SU-DHL-6 (cell line): ENCODE measurements at regions not wholly inside any gene's neighbourhood (a gene's known extent, or its start where the extent isn't known, plus 50 kb on each side); places are given as distances from the start of the nearest gene placed in this dataset.
"Not testable (repeated sequence)": the region's sequence is repeated elsewhere in the genome, so short reads cannot be mapped to it uniquely, and the experiment has no call there.

ENCODE experiments used
- H2AFZ ChIP-seq: fragments of 200-600 bp; sonication (generic); 2 replicates; pipeline ENCODE4 v1.6.1; 2014; ENCODE audit warnings: low read depth, mild to moderate bottlenecking, moderate library complexity, mixed read lengths, antibody characterized with exemption, low read length; ENCODE audit not compliant: severe bottlenecking
- H3F3A ChIP-seq: fragments of 200-600 bp; shearing (Covaris generic); 2 replicates; pipeline ENCODE4 v1.6.0; 2016; ENCODE audit warnings: antibody characterized with exemption, mild to moderate bottlenecking; ENCODE audit not compliant: insufficient read depth
- H3K27ac ChIP-seq: fragments of 200-600 bp; sonication (generic); 2 replicates; pipeline ENCODE4 v1.5.1; 2016; ENCODE audit warnings: low read depth, mild to moderate bottlenecking, low read length, moderate library complexity, mixed read lengths
- H3K27me3 ChIP-seq: fragments of 200-600 bp; sonication (generic), shearing (Covaris generic); 2 replicates; pipeline ENCODE4 v1.6.0; 2014; ENCODE audit warnings: mild to moderate bottlenecking, low read length
- H3K36me3 ChIP-seq: fragments of 200-600 bp; sonication (generic); 2 replicates; pipeline ENCODE4 v1.6.1; 2014; ENCODE audit warnings: mild to moderate bottlenecking, low read length, mixed read lengths
- H3K4me2 ChIP-seq: fragments of 300-600, 200-600 bp; shearing (Covaris generic), sonication (generic); 2 replicates; pipeline ENCODE4 v1.6.0; 2014; ENCODE audit warnings: low read length, low read depth, mild to moderate bottlenecking; ENCODE audit not compliant: poor library complexity, severe bottlenecking
- H3K4me3 ChIP-seq: fragments of 200-600 bp; sonication (generic); 2 replicates; pipeline ENCODE4 v1.5.1; 2014; ENCODE audit warnings: antibody characterized with exemption, low read length, mild to moderate bottlenecking, mixed read lengths; ENCODE audit not compliant: insufficient read depth, poor library complexity, severe bottlenecking
- H3K79me2 ChIP-seq: fragments of 200-600 bp; sonication (generic); 2 replicates; pipeline ENCODE4 v1.6.1; 2014; ENCODE audit warnings: mild to moderate bottlenecking, low read length, moderate library complexity; ENCODE audit not compliant: insufficient read depth
- H3K9ac ChIP-seq: fragments of 200-600 bp; sonication (generic); 2 replicates; pipeline ENCODE4 v1.7.0; 2014; ENCODE audit warnings: mild to moderate bottlenecking, low read length
- H3K9me2 ChIP-seq: fragments of 200-600 bp; sonication (generic); replicated peaks from 2 replicates; pipeline ENCODE4 v1.6.1; 2014; ENCODE audit warnings: low read length; ENCODE audit not compliant: insufficient read depth
- H3K9me3 ChIP-seq: fragments of 200-600 bp; sonication (generic); 2 replicates; pipeline ENCODE4 v1.6.1; 2014; ENCODE audit warnings: low read length, mixed read lengths; ENCODE audit not compliant: insufficient read depth
- H4K20me1 ChIP-seq: fragments of 200-600 bp; sonication (generic); 2 replicates; pipeline ENCODE4 v1.6.1; 2014; ENCODE audit warnings: low read depth, mild to moderate bottlenecking, antibody characterized with exemption, low read length, moderate library complexity, mixed read lengths
- CTCF ChIP-seq: fragments of 200-600 bp; sonication (generic); IDR thresholded peaks from one replicate; pipeline ENCODE4 v1.5.1; 2017; ENCODE audit warnings: antibody characterized with exemption, mild to moderate bottlenecking, low read length, moderate library complexity; ENCODE audit not compliant: insufficient read depth, poor library complexity, severe bottlenecking
- EZH2phosphoT487 ChIP-seq: fragments of 200-600 bp; sonication (generic), shearing (Covaris generic); conservative IDR thresholded peaks from 2 replicates; pipeline ENCODE4 v1.6.1; 2018; ENCODE audit warnings: mild to moderate bottlenecking, antibody characterized with exemption, low read length, moderate library complexity, mixed read lengths

GRCh38 chr2:63698786-63699548, 110.2 kb downstream of the MDH1 start:
- Histone ChIP-seq H3K27me3 (no peaks in the 10 kb centered on the region), H3K9me2 (no peaks in the 10 kb centered on the region), H3K79me2 (no peaks in the 10 kb centered on the region), H3K4me2 (no peak overlapping the region), H2AFZ (no peak overlapping the region), H3K36me3 (no peaks in the 10 kb centered on the region), H4K20me1 (no peaks in the 10 kb centered on the region), H3F3A (no peaks in the 10 kb centered on the region), H3K9ac (no peak overlapping the region), H3K4me3 (no peak overlapping the region), H3K9me3 (no peaks in the 10 kb centered on the region), H3K27ac (no peak overlapping the region)
- TF ChIP-seq CTCF = peak; percentile 69
- TF ChIP-seq EZH2phosphoT487 = no peak

- TF ChIP-seq EZH2phosphoT487 = no peak
- TF ChIP-seq CTCF = no peak
- H3K27me3 ChIP-seq = no peaks in the 10 kb centered on the region
- no peaks in the 10 kb centered on the region for H3K79me2 ChIP-seq
- no peaks in the 10 kb centered on the region for H3K9me2 ChIP-seq
- H3K4me2 ChIP-seq = no peak overlapping the region
- no peaks in the 10 kb centered on the region for H3K36me3 ChIP-seq
- no peaks in the 10 kb centered on the region for H3K9me3 ChIP-seq
- no peaks in the 10 kb centered on the region for H3F3A ChIP-seq
- no peak overlapping the region for H3K27ac ChIP-seq
- no peak overlapping the region for H3K4me3 ChIP-seq
- no peak overlapping the region for H3K9ac ChIP-seq
- no peaks in the 10 kb centered on the region for H4K20me1 ChIP-seq
- no peak overlapping the region for H2AFZ ChIP-seq
Measured at GRCh38 chr2:63699549-63699839, 110.7 kb downstream of the MDH1 start.

GRCh38 chr2:63700271-63700670, 111.5 kb downstream of the MDH1 start:
- no peak for TF ChIP-seq CTCF
- H2AFZ ChIP-seq = no peak overlapping the region
- no peak overlapping the region for H3K4me2 ChIP-seq
- H3K9me2 ChIP-seq = no peaks in the 10 kb centered on the region
- no peak overlapping the region for H3K9ac ChIP-seq
- H3K79me2 ChIP-seq = no peaks in the 10 kb centered on the region
- H3K27ac ChIP-seq = no peak overlapping the region
- no peaks in the 10 kb centered on the region for H3F3A ChIP-seq
- no peak overlapping the region for H3K4me3 ChIP-seq
- H3K27me3 ChIP-seq = no peaks in the 10 kb centered on the region
- no peaks in the 10 kb centered on the region for H3K9me3 ChIP-seq
- no peaks in the 10 kb centered on the region for H4K20me1 ChIP-seq
- H3K36me3 ChIP-seq = no peaks in the 10 kb centered on the region

GRCh38 chr2:63701406-63701805, 112.6 kb downstream of the MDH1 start:
- no peaks in the 10 kb centered on the region for H3K9me2 ChIP-seq
- no peaks in the 10 kb centered on the region for H3K9me3 ChIP-seq
- H3K79me2 ChIP-seq = no peaks in the 10 kb centered on the region
- no peak overlapping the region for H3K4me2 ChIP-seq
- H3K4me3 ChIP-seq = no peak overlapping the region
- H3K9ac ChIP-seq = no peak overlapping the region
- H3K27ac ChIP-seq = no peak overlapping the region
- H4K20me1 ChIP-seq = no peaks in the 10 kb centered on the region
- TF ChIP-seq EZH2phosphoT487 = no peak
- no peak for TF ChIP-seq CTCF
- H3K27me3 ChIP-seq = no peaks in the 10 kb centered on the region
- no peaks in the 10 kb centered on the region for H3K36me3 ChIP-seq
- no peak overlapping the region for H2AFZ ChIP-seq
- no peaks in the 10 kb centered on the region for H3F3A ChIP-seq

GRCh38 chr2:63706084-63706483, 117.3 kb downstream of the MDH1 start:
- H3K4me3 ChIP-seq, H3F3A ChIP-seq, H3K9me3 ChIP-seq, H3K4me2 ChIP-seq, H3K79me2 ChIP-seq, H3K9me2 ChIP-seq, H3K27me3 ChIP-seq, H2AFZ ChIP-seq, H3K36me3 ChIP-seq, H3K27ac ChIP-seq, H4K20me1 ChIP-seq, H3K9ac ChIP-seq: not testable (repeated sequence)
